ENCODE measurements at regions not wholly inside any gene's neighbourhood (a gene's known extent, or its start where the extent isn't known, plus 50 kb on each side); places are given as distances from the start of the nearest gene placed in this dataset.

- ATAC-seq (no peak), DNase-seq (no peak)
- TF ChIP-seq, protein P1, sequence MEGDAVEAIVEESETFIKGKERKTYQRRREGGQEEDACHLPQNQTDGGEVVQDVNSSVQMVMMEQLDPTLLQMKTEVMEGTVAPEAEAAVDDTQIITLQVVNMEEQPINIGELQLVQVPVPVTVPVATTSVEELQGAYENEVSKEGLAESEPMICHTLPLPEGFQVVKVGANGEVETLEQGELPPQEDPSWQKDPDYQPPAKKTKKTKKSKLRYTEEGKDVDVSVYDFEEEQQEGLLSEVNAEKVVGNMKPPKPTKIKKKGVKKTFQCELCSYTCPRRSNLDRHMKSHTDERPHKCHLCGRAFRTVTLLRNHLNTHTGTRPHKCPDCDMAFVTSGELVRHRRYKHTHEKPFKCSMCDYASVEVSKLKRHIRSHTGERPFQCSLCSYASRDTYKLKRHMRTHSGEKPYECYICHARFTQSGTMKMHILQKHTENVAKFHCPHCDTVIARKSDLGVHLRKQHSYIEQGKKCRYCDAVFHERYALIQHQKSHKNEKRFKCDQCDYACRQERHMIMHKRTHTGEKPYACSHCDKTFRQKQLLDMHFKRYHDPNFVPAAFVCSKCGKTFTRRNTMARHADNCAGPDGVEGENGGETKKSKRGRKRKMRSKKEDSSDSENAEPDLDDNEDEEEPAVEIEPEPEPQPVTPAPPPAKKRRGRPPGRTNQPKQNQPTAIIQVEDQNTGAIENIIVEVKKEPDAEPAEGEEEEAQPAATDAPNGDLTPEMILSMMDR (IDR thresholded peaks at IDR 0.05), result no peak
- Histone ChIP-seq H3K4me3 (no peak overlapping the region), H3K9me3 (no peaks in the 10 kb centered on the region), H3K4me1 (no peaks in the 10 kb centered on the region), H3K27ac (no peak overlapping the region), H3K27me3 (ENCODE audit: insufficient read depth in 3 of 3, low read length in 2 of 3) (no peaks in the 10 kb centered on the region), H3K36me3 (ENCODE audit: insufficient read depth in 1 of 2, low read depth in 1 of 2) (no peaks in the 10 kb centered on the region)
- intact Hi-C loops (cut with DNase I), result no loop called here
- 60 to 80% (median 65%) methylated on average over 4 of the region's 4 CpGs for WGBS, 3 donors
Observed at GRCh38 chr1:88371436-88372023, 312.5 kb upstream of the PKN2 start.

GRCh38 chr1:88375977-88376376, 308.1 kb upstream of the PKN2 start:
- Histone ChIP-seq H3K27ac (no peak overlapping the region), H3K9me3 (no peaks in the 10 kb centered on the region), H3K4me1 (no peaks in the 10 kb centered on the region), H3K4me3 (no peak overlapping the region), H3K27me3 (ENCODE audit: insufficient read depth in 3 of 3, low read length in 2 of 3) (no peaks in the 10 kb centered on the region), H3K36me3 (ENCODE audit: insufficient read depth in 1 of 2, low read depth in 1 of 2) (no peaks in the 10 kb centered on the region)
- TF ChIP-seq, protein P1 (IDR thresholded peaks at IDR 0.05), result no peak
- DNase-seq, result no peak
- no peak for ATAC-seq
- 68 to 78% (median 71%) methylated on average over 1 of the region's 1 CpG for WGBS, 3 donors
- intact Hi-C loops (cut with DNase I), result no loop called here

DNA sequence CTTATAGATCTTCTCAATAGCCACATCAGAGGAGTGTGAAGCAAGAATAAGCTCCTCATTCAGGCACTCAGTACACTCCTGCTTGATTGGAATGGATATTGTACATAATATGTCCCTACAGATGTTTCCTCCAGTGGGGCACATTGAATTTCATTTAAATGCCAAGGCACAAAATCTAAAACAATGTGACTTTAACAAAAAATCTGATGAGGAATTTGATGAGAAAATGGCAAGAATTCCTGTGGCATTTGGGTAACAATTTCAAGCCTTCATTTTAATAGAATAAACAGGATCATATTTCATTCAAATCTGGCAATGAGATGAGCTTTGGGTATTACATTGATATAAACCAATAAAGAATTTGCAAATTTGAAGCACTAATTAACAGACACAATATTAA, 307.7 kb upstream of the PKN2 start:
- Histone ChIP-seq H3K4me3 (no peak overlapping the region), H3K9me3 (no peaks in the 10 kb centered on the region), H3K36me3 (ENCODE audit: insufficient read depth in 1 of 2, low read depth in 1 of 2) (no peaks in the 10 kb centered on the region), H3K27me3 (ENCODE audit: insufficient read depth in 3 of 3, low read length in 2 of 3) (no peaks in the 10 kb centered on the region), H3K27ac (no peak overlapping the region), H3K4me1 (no peaks in the 10 kb centered on the region)
- TF ChIP-seq, protein P1 (IDR thresholded peaks at IDR 0.05), result no peak
- no peak for DNase-seq
- intact Hi-C loops (cut with DNase I), result no loop called here
- no peak for ATAC-seq

DNA sequence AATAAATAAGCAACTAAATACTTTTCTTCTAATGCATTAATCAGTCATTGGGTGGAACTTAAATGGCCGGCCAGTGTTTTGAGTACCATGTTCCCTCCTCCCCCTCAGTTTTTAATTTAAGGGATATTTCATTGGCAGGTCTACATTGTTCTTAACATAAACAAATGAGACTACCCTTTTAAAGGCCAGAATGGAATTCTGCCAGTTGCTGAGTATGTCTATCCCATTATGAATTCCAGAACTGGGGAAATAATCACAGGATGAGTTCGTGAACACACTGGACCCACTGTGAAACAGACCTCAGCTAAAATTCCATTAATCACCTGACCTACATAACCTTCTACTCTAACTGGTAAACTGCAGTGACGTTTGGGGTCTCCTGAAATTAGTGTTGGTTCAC, 305.5 kb upstream of the PKN2 start:
- Histone ChIP-seq H3K4me3 (no peak overlapping the region), H3K36me3 (ENCODE audit: insufficient read depth in 1 of 2, low read depth in 1 of 2) (no peaks in the 10 kb centered on the region), H3K27ac (no peak overlapping the region), H3K27me3 (ENCODE audit: insufficient read depth in 3 of 3, low read length in 2 of 3) (no peaks in the 10 kb centered on the region), H3K9me3 (no peaks in the 10 kb centered on the region), H3K4me1 (no peaks in the 10 kb centered on the region)
- DNase-seq (no peak), ATAC-seq (no peak)
- 47 to 50% (median 50%) methylated on average over 3 of the region's 3 CpGs for WGBS, 3 donors
- intact Hi-C loops (cut with DNase I), result no loop called here
- TF ChIP-seq, protein P1 (IDR thresholded peaks at IDR 0.05), result no peak

- 73 to 79% (median 79%) methylated on average over 2 of the region's 2 CpGs for WGBS, 3 donors
- Histone ChIP-seq H3K4me3 (no peak overlapping the region), H3K27ac (no peak overlapping the region), H3K9me3 (no peaks in the 10 kb centered on the region), H3K4me1 (no peaks in the 10 kb centered on the region), H3K36me3 (ENCODE audit: insufficient read depth in 1 of 2, low read depth in 1 of 2) (no peaks in the 10 kb centered on the region), H3K27me3 (ENCODE audit: insufficient read depth in 3 of 3, low read length in 2 of 3) (no peaks in the 10 kb centered on the region)
- intact Hi-C loops (cut with DNase I), result no loop called here
- TF ChIP-seq, protein P1 (IDR thresholded peaks at IDR 0.05), result no peak
- no peak for DNase-seq
- ATAC-seq, result no peak
Observed at GRCh38 chr1:88394958-88395357, 289.1 kb upstream of the PKN2 start.
